H9 (cell line): ENCODE measurements at regions not wholly inside any gene's neighbourhood (a gene's known extent, or its start where the extent isn't known, plus 50 kb on each side); places are given as distances from the start of the nearest gene placed in this dataset.

Source experiments
- DNase-seq: peaks from one replicate; pipeline ENCODE4 v3.0.0-alpha.2; 2017
- H2AFZ ChIP-seq: one replicate; pipeline ENCODE4 v1.6.1; 2013; ENCODE audit warnings: mild to moderate bottlenecking, low read length, control low read depth, moderate library complexity
- H2AK5ac ChIP-seq: 2 replicates; pipeline ENCODE4 v1.6.1; 2013; ENCODE audit warnings: low read length, control low read depth, mixed read lengths; ENCODE audit not compliant: insufficient read length
- H2BK120ac ChIP-seq: one replicate; pipeline ENCODE4 v1.6.1; 2013; ENCODE audit warnings: low read depth, mild to moderate bottlenecking, low read length, control low read depth, inconsistent platforms; ENCODE audit not compliant: poor library complexity, severe bottlenecking
- H2BK12ac ChIP-seq: 2 replicates; pipeline ENCODE4 v1.6.1; 2013; ENCODE audit warnings: low read length, control low read depth, mixed read lengths, low read depth; ENCODE audit not compliant: insufficient read length
- H2BK15ac ChIP-seq: 2 replicates; pipeline ENCODE4 v1.6.1; 2013; ENCODE audit warnings: low read depth, low read length, control low read depth
- H2BK20ac ChIP-seq: one replicate; pipeline ENCODE4 v1.6.1; 2013; ENCODE audit warnings: low read depth, mild to moderate bottlenecking, low read length, control low read depth, inconsistent platforms; ENCODE audit not compliant: poor library complexity, severe bottlenecking
- H2BK5ac ChIP-seq: 2 replicates; pipeline ENCODE4 v1.6.1; 2013; ENCODE audit warnings: low read length, control low read depth, mixed read lengths; ENCODE audit not compliant: insufficient read length
- H3K14ac ChIP-seq: 2 replicates; pipeline ENCODE4 v1.6.1; 2013; ENCODE audit warnings: low read length, control low read depth; ENCODE audit not compliant: insufficient read depth
- H3K18ac ChIP-seq: 2 replicates; pipeline ENCODE4 v1.6.1; 2013; ENCODE audit warnings: low read depth, mild to moderate bottlenecking, mixed read lengths, low read length, control low read depth; ENCODE audit not compliant: insufficient read length
- H3K23ac ChIP-seq: 2 replicates; pipeline ENCODE4 v1.6.1; 2013; ENCODE audit warnings: low read length, control low read depth, mixed read lengths, low read depth; ENCODE audit not compliant: insufficient read length
- H3K23me2 ChIP-seq: 2 replicates; pipeline ENCODE4 v1.6.1; 2013; ENCODE audit warnings: low read depth, mild to moderate bottlenecking, mixed read lengths, low read length, control low read depth; ENCODE audit not compliant: insufficient read length, poor library complexity, severe bottlenecking
- H3K27ac ChIP-seq: 2 replicates; pipeline ENCODE4 v1.5.1; 2013; ENCODE audit warnings: low read length, control low read depth, mixed read lengths, low read depth; ENCODE audit not compliant: insufficient read length
- H3K27me3 ChIP-seq: 2 replicates; pipeline ENCODE4 v1.6.1; 2013; ENCODE audit warnings: low read length, control low read depth, inconsistent platforms; ENCODE audit not compliant: insufficient read depth
- H3K4ac ChIP-seq: 2 replicates; pipeline ENCODE4 v1.6.1; 2013; ENCODE audit warnings: low read depth, mild to moderate bottlenecking, control low read depth, inconsistent platforms, low read length, moderate library complexity
- H3K4me1 ChIP-seq: 2 replicates; pipeline ENCODE4 v1.6.1; 2013; ENCODE audit warnings: low read length, control low read depth, inconsistent platforms; ENCODE audit not compliant: insufficient read depth
- H3K4me2 ChIP-seq: 2 replicates; pipeline ENCODE4 v1.6.1; 2013; ENCODE audit warnings: low read length, control low read depth, mixed read lengths; ENCODE audit not compliant: insufficient read length, insufficient read depth
- H3K56ac ChIP-seq: 2 replicates; pipeline ENCODE4 v1.6.1; 2013; ENCODE audit warnings: low read depth, mild to moderate bottlenecking, mixed read lengths, low read length, control low read depth; ENCODE audit not compliant: insufficient read length
- H3K79me1 ChIP-seq: 2 replicates; pipeline ENCODE4 v1.6.1; 2013; ENCODE audit warnings: low read depth, mild to moderate bottlenecking, moderate library complexity, low read length, control low read depth, inconsistent platforms; ENCODE audit not compliant: insufficient read depth, poor library complexity, severe bottlenecking
- H3K79me2 ChIP-seq: 2 replicates; pipeline ENCODE4 v1.6.1; 2013; ENCODE audit warnings: low read length, control low read depth, inconsistent platforms; ENCODE audit not compliant: insufficient read depth
- H3K9ac ChIP-seq: 2 replicates; pipeline ENCODE4 v1.6.1; 2013; ENCODE audit warnings: low read length, control low read depth, mixed read lengths; ENCODE audit not compliant: insufficient read length; ENCODE audit errors: extremely low read depth
- H3K9me3 ChIP-seq: one replicate; pipeline ENCODE4 v1.6.1; 2013; ENCODE audit warnings: low read depth, low read length, inconsistent platforms; ENCODE audit not compliant: control insufficient read depth
- H3T11ph ChIP-seq: one replicate; pipeline ENCODE4 v1.6.1; 2013; ENCODE audit warnings: mild to moderate bottlenecking, low read length, control low read depth, inconsistent platforms
- H4K20me1 ChIP-seq: one replicate; pipeline ENCODE4 v1.6.1; 2013; ENCODE audit not compliant: control insufficient read depth, insufficient read length, insufficient read depth
- H4K5ac ChIP-seq: 2 replicates; pipeline ENCODE4 v1.6.1; 2013; ENCODE audit warnings: low read depth, mild to moderate bottlenecking, mixed read lengths, low read length, control low read depth; ENCODE audit not compliant: insufficient read length
- H4K8ac ChIP-seq: replicated peaks from 2 replicates; pipeline ENCODE4 v1.6.1; 2013; ENCODE audit warnings: low read length, control low read depth, mixed read lengths, low read depth; ENCODE audit not compliant: insufficient read length
- H4K91ac ChIP-seq: 2 replicates; pipeline ENCODE4 v1.6.1; 2013; ENCODE audit warnings: low read depth, mild to moderate bottlenecking, moderate library complexity, mixed read lengths, low read length, control low read depth; ENCODE audit not compliant: insufficient read length
- H3K27ac Mint-ChIP-seq, 3 experiments: 2 replicates in 2 of 3; 3 replicates in 1 of 3; pipeline ENCODE4 v1.8.0; 2020 to 2021; ENCODE audit warnings: mixed read lengths in 3 of 3, mild to moderate bottlenecking in 1 of 3, moderate library complexity in 1 of 3
- H3K27me3 Mint-ChIP-seq: 2 replicates; pipeline ENCODE4 v1.8.0; 2021; ENCODE audit warnings: low read depth, mild to moderate bottlenecking, moderate library complexity, mixed read lengths
- H3K36me3 Mint-ChIP-seq, 3 experiments: 2 replicates in 2 of 3; 3 replicates in 1 of 3; pipeline ENCODE4 v1.8.0; 2020 to 2021; ENCODE audit warnings: low read depth in 3 of 3, mixed read lengths in 3 of 3; ENCODE audit not compliant: insufficient read depth in 1 of 3
- H3K4me1 Mint-ChIP-seq, 2 experiments: 2 replicates each; pipeline ENCODE4 v1.8.0; 2020; ENCODE audit warnings: mixed read lengths in 2 of 2
- H3K4me3 Mint-ChIP-seq, 2 experiments: 2 replicates in 1 of 2; 3 replicates in 1 of 2; pipeline ENCODE4 v1.8.0; 2020 to 2021; ENCODE audit warnings: mild to moderate bottlenecking in 2 of 2, mixed read lengths in 2 of 2, moderate library complexity in 1 of 2
- H3K9me3 Mint-ChIP-seq, 2 experiments: 2 replicates in 1 of 2; 3 replicates in 1 of 2; pipeline ENCODE4 v1.8.0; 2020; ENCODE audit warnings: mild to moderate bottlenecking in 2 of 2, mixed read lengths in 2 of 2, moderate library complexity in 1 of 2
- CTCF ChIP-seq: fragments of 200-600 bp; sonication (generic); conservative IDR thresholded peaks from 3 replicates; pipeline ENCODE4 v1.8.0; 2021; ENCODE audit warnings: antibody characterized with exemption, mild to moderate bottlenecking
- WGBS: extraction: QIAGEN DNeasy Blood & Tissue Kit; methylation state at CpG from one replicate; pipeline ENCODE4 v1.1.7; 2013; ENCODE audit warnings: missing lambda C conversion rate, low lambda C conversion rate, mixed read lengths; ENCODE audit not compliant: insufficient read length; ENCODE audit errors: extremely low coverage; 5-methylcytosine and 5-hydroxymethylcytosine counted together

- TF ChIP-seq CTCF: no peak
- Histone ChIP-seq H3K4ac (no peak overlapping the region), H3K27me3 (no peaks in the 10 kb centered on the region), H4K20me1 (no peaks in the 10 kb centered on the region), H2BK20ac (no peak overlapping the region), H2BK5ac (no peak overlapping the region), H3K9me3 (no peaks in the 10 kb centered on the region), H3K79me2 (no peaks in the 10 kb centered on the region), H2BK120ac (no peak overlapping the region), H2AFZ (no peak overlapping the region), H2AK5ac (no peak overlapping the region), H3K79me1 (no peaks in the 10 kb centered on the region), H2BK12ac (no peak overlapping the region), H4K8ac (no peak overlapping the region), H3K18ac (no peak overlapping the region), H2BK15ac (no peak overlapping the region), H4K5ac (no peak overlapping the region), H3K9ac (no peak overlapping the region), H3K27ac (no peak overlapping the region), H3K4me2 (no peak overlapping the region), H3K56ac (no peak overlapping the region), H3K14ac (peak overlapping the region; percentile 27; the same call in 1 of the 2 replicates), H3K4me1 (no peaks in the 10 kb centered on the region), H4K91ac (no peak overlapping the region), H3K23ac (no peak overlapping the region), H3K23me2 (no peaks in the 10 kb centered on the region), H3T11ph (no peak overlapping the region)
- H3K27ac Mint-ChIP-seq: peak overlapping the region in 1 of 3 experiments; percentile 86; a peak in 2 of 7 replicates
- peaks cover 3 to 4% of the 10 kb centered on the region in 2 experiments; a peak in 4 of 5 replicates for H3K9me3 Mint-ChIP-seq
- H3K27me3 Mint-ChIP-seq: peaks cover 5% of the 10 kb centered on the region
- no peak overlapping the region for H3K4me3 Mint-ChIP-seq
- DNase-seq: no peak
- no peaks in the 10 kb centered on the region for H3K36me3 Mint-ChIP-seq
- no CpG with 5 or more reads among the region's 24 CpGs for WGBS
- peaks cover 4 to 5% of the 10 kb centered on the region in 2 experiments for H3K4me1 Mint-ChIP-seq
Observed at GRCh38 chr7:155885167-155886155, 73.2 kb upstream of the SHH start.
